LNCaP clone FGC (cell line): ENCODE measurements at regions not wholly inside any gene's neighbourhood (a gene's known extent, or its start where the extent isn't known, plus 50 kb on each side); places are given as distances from the start of the nearest gene placed in this dataset.

Source experiments
- DNase-seq: peaks from one replicate; pipeline ENCODE4 v3.0.0-alpha.2; 2011; ENCODE audit warnings: low read depth
- H3K4me3 ChIP-seq: 2 replicates; pipeline ENCODE4 v1.5.1; 2011; ENCODE audit warnings: mild to moderate bottlenecking, low read depth, low read length, control low read depth
- CTCF ChIP-seq: IDR thresholded peaks from 2 replicates; pipeline ENCODE4 v1.5.1; 2012; ENCODE audit warnings: mild to moderate bottlenecking; ENCODE audit not compliant: control insufficient read depth, insufficient read depth; ENCODE audit errors: extremely low read depth

GRCh38 chr4:185945906-185946305 is 123.0 kb upstream of the TLR3 start:
- TF ChIP-seq CTCF: no peak
- no peak overlapping the region for H3K4me3 ChIP-seq
- DNase-seq: no peak

- no peak overlapping the region for H3K4me3 ChIP-seq
- DNase-seq: no peak
- TF ChIP-seq CTCF: no peak
Measured at GRCh38 chr4:185950891-185951290, 118.1 kb upstream of the TLR3 start.

- H3K4me3 ChIP-seq: no peak overlapping the region
- no peak for DNase-seq
- TF ChIP-seq CTCF: no peak
Measured at GRCh38 chr4:185955151-185955770, 113.7 kb upstream of the TLR3 start.

GRCh38 chr4:185955826-185956543 is 113.0 kb upstream of the TLR3 start:
- TF ChIP-seq CTCF: no peak
- DNase-seq: no peak
- H3K4me3 ChIP-seq: no peak overlapping the region

GRCh38 chr4:185956544-185956940 is 112.4 kb upstream of the TLR3 start:
- TF ChIP-seq CTCF: no peak
- no peak overlapping the region for H3K4me3 ChIP-seq

GRCh38 chr4:185958094-185958747 is 110.7 kb upstream of the TLR3 start:
- no peak for TF ChIP-seq CTCF
- no peak overlapping the region for H3K4me3 ChIP-seq
- peak; percentile 33 for DNase-seq

More at GRCh38 chr4:185956544-185956940, 112.4 kb upstream of the TLR3 start:
- DNase-seq: no peak
